ENCODE measurements at regions not wholly inside any gene's neighbourhood (a gene's known extent, or its start where the extent isn't known, plus 50 kb on each side); places are given as distances from the start of the nearest gene placed in this dataset.
A peak's percentile ranks its signal among the peaks of the same experiment; 100 is the strongest.
"Not testable (repeated sequence)": the region's sequence is repeated elsewhere in the genome, so short reads cannot be mapped to it uniquely, and the experiment has no call there.

- peaks cover 16% of the 10 kb centered on the region for H3K9me3 ChIP-seq (ENCODE audit: control insufficient read depth, low read length)
- DNase-seq (ENCODE audit: low read depth): no peak
- H3K9ac ChIP-seq (ENCODE audit: low read length): no peak overlapping the region
- H3K36me3 ChIP-seq (ENCODE audit: control insufficient read depth, insufficient read depth, low read length, severe bottlenecking): no peaks in the 10 kb centered on the region
- no peaks in the 10 kb centered on the region for H3K27me3 ChIP-seq (replicated peaks; ENCODE audit: control insufficient read depth, insufficient read depth, low read length)
- no peak overlapping the region for H3K4me3 ChIP-seq (ENCODE audit: low read length)
- no peaks in the 10 kb centered on the region for H3K4me1 ChIP-seq (ENCODE audit: control insufficient read depth, insufficient read depth, low read length)
Measured at GRCh38 chr11:28932940-28933339, 824.8 kb downstream of the METTL15 start.

- Histone ChIP-seq H3K4me3 (ENCODE audit: low read length) (no peak overlapping the region), H3K4me1 (ENCODE audit: control insufficient read depth, insufficient read depth, low read length) (no peaks in the 10 kb centered on the region), H3K9me3 (ENCODE audit: control insufficient read depth, low read length) (no peaks in the 10 kb centered on the region), H3K9ac (ENCODE audit: low read length) (no peak overlapping the region), H3K27me3 (replicated peaks; ENCODE audit: control insufficient read depth, insufficient read depth, low read length) (no peaks in the 10 kb centered on the region), H3K36me3 (ENCODE audit: control insufficient read depth, insufficient read depth, low read length, severe bottlenecking) (no peaks in the 10 kb centered on the region)
- no peak for DNase-seq (ENCODE audit: low read depth)
Measured at GRCh38 chr11:28924004-28924403, 815.8 kb downstream of the METTL15 start.

- no peak for DNase-seq (ENCODE audit: low read depth)
- no peak overlapping the region for H3K9ac ChIP-seq (ENCODE audit: low read length)
Measured at GRCh38 chr11:28922386-28922981, 814.3 kb downstream of the METTL15 start.

DNA sequence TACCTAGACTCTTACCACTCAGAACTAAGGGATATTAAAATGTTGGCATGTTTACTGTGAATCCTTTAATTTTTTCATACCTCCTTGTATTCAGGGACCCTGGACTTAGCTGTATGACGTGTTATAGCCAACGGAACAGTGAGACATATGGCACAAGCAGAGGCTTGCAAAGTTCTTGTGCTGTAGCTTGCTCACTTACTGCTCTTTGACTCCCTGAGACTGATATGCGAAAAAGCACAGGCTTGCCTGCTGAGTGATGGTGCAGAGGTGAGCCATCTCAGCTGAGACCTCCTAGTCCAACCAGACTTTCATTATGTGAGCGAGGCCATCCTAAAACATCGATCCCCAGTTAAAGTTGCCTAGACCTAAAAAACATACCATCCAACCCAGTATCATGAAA is 811.0 kb downstream of the METTL15 start:
- Histone ChIP-seq H3K4me3 (ENCODE audit: low read length) (no peak overlapping the region), H3K36me3 (ENCODE audit: control insufficient read depth, insufficient read depth, low read length, severe bottlenecking) (no peaks in the 10 kb centered on the region), H3K4me1 (ENCODE audit: control insufficient read depth, insufficient read depth, low read length) (no peaks in the 10 kb centered on the region), H3K9me3 (ENCODE audit: control insufficient read depth, low read length) (no peaks in the 10 kb centered on the region), H3K27me3 (replicated peaks; ENCODE audit: control insufficient read depth, insufficient read depth, low read length) (no peaks in the 10 kb centered on the region), H3K9ac (ENCODE audit: low read length) (no peak overlapping the region)
- no peak for DNase-seq (ENCODE audit: low read depth)

More at GRCh38 chr11:28922386-28922981, 814.3 kb downstream of the METTL15 start:
- no peaks in the 10 kb centered on the region for H3K27me3 ChIP-seq (replicated peaks; ENCODE audit: control insufficient read depth, insufficient read depth, low read length)
- no peaks in the 10 kb centered on the region for H3K36me3 ChIP-seq (ENCODE audit: control insufficient read depth, insufficient read depth, low read length, severe bottlenecking)
- H3K4me1 ChIP-seq (ENCODE audit: control insufficient read depth, insufficient read depth, low read length): no peaks in the 10 kb centered on the region
- no peaks in the 10 kb centered on the region for H3K9me3 ChIP-seq (ENCODE audit: control insufficient read depth, low read length)
- no peak overlapping the region for H3K4me3 ChIP-seq (ENCODE audit: low read length)

GRCh38 chr11:28913883-28914282 is 805.7 kb downstream of the METTL15 start:
- no peak for DNase-seq (ENCODE audit: low read depth)
- no peaks in the 10 kb centered on the region for H3K9me3 ChIP-seq (ENCODE audit: control insufficient read depth, low read length)
- H3K27me3 ChIP-seq (replicated peaks; ENCODE audit: control insufficient read depth, insufficient read depth, low read length): no peaks in the 10 kb centered on the region

DNA sequence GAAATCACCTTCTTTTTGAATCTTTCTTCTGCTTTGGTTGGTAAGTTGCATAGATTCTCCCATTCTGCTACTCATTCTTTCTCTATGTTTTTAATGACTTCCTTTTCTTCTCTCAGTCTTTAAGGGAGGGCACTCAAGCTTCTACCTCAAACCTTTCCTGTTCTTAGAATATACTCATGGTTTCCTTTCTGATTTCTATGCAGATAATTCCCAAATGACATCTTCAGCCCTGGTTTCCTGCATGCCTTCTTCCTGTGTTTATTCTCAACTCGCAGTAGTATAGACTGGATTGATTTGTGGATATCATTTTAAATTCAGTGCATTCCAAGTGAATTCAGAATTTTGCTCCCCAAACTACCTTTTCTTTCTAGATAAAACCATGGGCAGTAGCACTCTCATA is 803.6 kb downstream of the METTL15 start:
- Histone ChIP-seq H3K36me3 (ENCODE audit: control insufficient read depth, insufficient read depth, low read length, severe bottlenecking) (no peaks in the 10 kb centered on the region), H3K27me3 (replicated peaks; ENCODE audit: control insufficient read depth, insufficient read depth, low read length) (no peaks in the 10 kb centered on the region), H3K4me3 (ENCODE audit: low read length) (no peak overlapping the region), H3K4me1 (ENCODE audit: control insufficient read depth, insufficient read depth, low read length) (no peaks in the 10 kb centered on the region), H3K9me3 (ENCODE audit: control insufficient read depth, low read length) (no peaks in the 10 kb centered on the region), H3K9ac (ENCODE audit: low read length) (no peak overlapping the region)
- no peak for DNase-seq (ENCODE audit: low read depth)

More at GRCh38 chr11:28913883-28914282, 805.7 kb downstream of the METTL15 start:
- Histone ChIP-seq H3K9ac (ENCODE audit: low read length) (no peak overlapping the region), H3K4me3 (ENCODE audit: low read length) (no peak overlapping the region), H3K36me3 (ENCODE audit: control insufficient read depth, insufficient read depth, low read length, severe bottlenecking) (no peaks in the 10 kb centered on the region), H3K4me1 (ENCODE audit: control insufficient read depth, insufficient read depth, low read length) (no peaks in the 10 kb centered on the region)

- Histone ChIP-seq H3K9me3 (ENCODE audit: control insufficient read depth, low read length) (no peaks in the 10 kb centered on the region), H3K36me3 (ENCODE audit: control insufficient read depth, insufficient read depth, low read length, severe bottlenecking) (no peaks in the 10 kb centered on the region), H3K4me1 (ENCODE audit: control insufficient read depth, insufficient read depth, low read length) (no peaks in the 10 kb centered on the region), H3K4me3 (ENCODE audit: low read length) (no peak overlapping the region), H3K27me3 (replicated peaks; ENCODE audit: control insufficient read depth, insufficient read depth, low read length) (no peaks in the 10 kb centered on the region), H3K9ac (ENCODE audit: low read length) (no peak overlapping the region)
- peak; percentile 14 for DNase-seq (ENCODE audit: low read depth)
Measured at GRCh38 chr11:28910926-28911325, 802.7 kb downstream of the METTL15 start.

DNA sequence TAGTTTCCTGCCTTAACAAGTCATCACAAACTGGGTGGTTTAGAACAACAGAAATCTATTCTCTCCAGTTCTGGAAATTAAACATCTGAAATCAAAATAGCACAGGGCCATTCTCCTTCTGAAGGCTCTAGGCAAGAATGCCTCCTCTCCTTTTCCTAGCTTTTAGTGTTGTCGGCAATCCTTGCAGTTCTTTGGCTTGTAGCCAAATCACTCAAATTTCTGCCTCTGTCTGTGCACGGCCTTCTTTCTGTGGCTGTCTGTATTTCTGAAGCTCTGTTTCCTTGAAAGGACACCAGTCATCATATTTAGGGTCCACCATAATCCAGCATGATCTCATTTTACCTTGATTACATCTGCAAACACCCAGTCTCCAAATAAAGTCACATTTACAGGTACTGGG is 795.5 kb downstream of the METTL15 start:
- DNase-seq (ENCODE audit: low read depth): peak; percentile 7
- no peak overlapping the region for H3K9ac ChIP-seq (ENCODE audit: low read length)

DNA sequence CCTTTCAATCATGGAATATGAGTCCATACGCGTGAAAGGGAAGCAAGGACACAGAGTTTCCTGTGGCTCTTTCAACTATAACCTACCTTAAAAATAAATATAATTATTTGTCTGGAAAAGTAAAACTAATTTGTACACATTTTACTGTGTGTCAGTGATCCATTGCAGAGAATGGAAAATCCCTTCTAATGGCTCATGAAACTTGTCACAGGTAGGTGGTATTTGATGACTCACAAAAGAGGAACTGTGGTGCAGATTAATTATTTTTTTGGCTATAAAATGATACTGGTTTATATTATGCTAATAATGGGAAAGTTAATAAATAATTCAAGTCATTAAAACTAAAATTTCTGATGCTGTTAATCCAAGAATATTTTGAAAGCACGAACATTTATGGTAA is 792.2 kb downstream of the METTL15 start:
- H3K27me3 ChIP-seq (replicated peaks; ENCODE audit: control insufficient read depth, insufficient read depth, low read length): no peaks in the 10 kb centered on the region

More for the DNA sequence above, 795.5 kb downstream of the METTL15 start:
- Histone ChIP-seq H3K36me3 (ENCODE audit: control insufficient read depth, insufficient read depth, low read length, severe bottlenecking) (no peaks in the 10 kb centered on the region), H3K9me3 (ENCODE audit: control insufficient read depth, low read length) (no peaks in the 10 kb centered on the region), H3K27me3 (replicated peaks; ENCODE audit: control insufficient read depth, insufficient read depth, low read length) (no peaks in the 10 kb centered on the region), H3K4me3 (ENCODE audit: low read length) (no peak overlapping the region), H3K4me1 (ENCODE audit: control insufficient read depth, insufficient read depth, low read length) (no peaks in the 10 kb centered on the region)

GRCh38 chr11:28899706-28900105 is 791.5 kb downstream of the METTL15 start:
- H3K4me1 ChIP-seq (ENCODE audit: control insufficient read depth, insufficient read depth, low read length): no peaks in the 10 kb centered on the region
- no peaks in the 10 kb centered on the region for H3K9me3 ChIP-seq (ENCODE audit: control insufficient read depth, low read length)
- H3K36me3 ChIP-seq (ENCODE audit: control insufficient read depth, insufficient read depth, low read length, severe bottlenecking): no peaks in the 10 kb centered on the region
- H3K4me3 ChIP-seq (ENCODE audit: low read length): no peak overlapping the region
- DNase-seq (ENCODE audit: low read depth): peak; percentile 57
- H3K27me3 ChIP-seq (replicated peaks; ENCODE audit: control insufficient read depth, insufficient read depth, low read length): no peaks in the 10 kb centered on the region
- H3K9ac ChIP-seq (ENCODE audit: low read length): no peak overlapping the region

More for the DNA sequence above, 792.2 kb downstream of the METTL15 start:
- no peak for DNase-seq (ENCODE audit: low read depth)
- no peak overlapping the region for H3K9ac ChIP-seq (ENCODE audit: low read length)
- H3K4me1 ChIP-seq (ENCODE audit: control insufficient read depth, insufficient read depth, low read length): no peaks in the 10 kb centered on the region
- no peaks in the 10 kb centered on the region for H3K36me3 ChIP-seq (ENCODE audit: control insufficient read depth, insufficient read depth, low read length, severe bottlenecking)
- H3K9me3 ChIP-seq (ENCODE audit: control insufficient read depth, low read length): no peaks in the 10 kb centered on the region
- no peak overlapping the region for H3K4me3 ChIP-seq (ENCODE audit: low read length)

GRCh38 chr11:28890601-28891040 is 782.4 kb downstream of the METTL15 start:
- H3K36me3 ChIP-seq (ENCODE audit: control insufficient read depth, insufficient read depth, low read length, severe bottlenecking); DNase-seq (ENCODE audit: low read depth); H3K27me3 ChIP-seq (replicated peaks; ENCODE audit: control insufficient read depth, insufficient read depth, low read length): not testable (repeated sequence)

DNA sequence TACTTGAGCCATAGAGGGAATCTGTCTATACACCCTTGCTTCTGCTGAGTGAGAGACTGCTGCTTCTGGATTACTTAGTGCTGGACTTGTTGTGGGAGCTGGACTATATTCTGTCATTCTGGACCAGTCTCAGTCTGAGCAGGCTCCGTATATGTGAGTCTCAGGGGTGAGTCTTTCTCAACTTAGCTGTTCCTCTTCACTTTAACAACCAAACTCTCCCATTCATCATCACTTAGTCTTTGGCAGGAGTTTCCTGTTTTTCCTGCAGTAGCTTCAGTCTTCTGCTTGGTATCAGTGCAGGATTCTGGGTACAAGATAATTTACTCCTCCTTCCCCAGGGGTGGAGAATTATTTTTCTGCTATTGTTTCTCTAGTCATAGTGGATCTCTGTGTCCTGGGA is 779.5 kb downstream of the METTL15 start:
- Histone ChIP-seq H3K36me3 (ENCODE audit: control insufficient read depth, insufficient read depth, low read length, severe bottlenecking) (no peaks in the 10 kb centered on the region), H3K27me3 (replicated peaks; ENCODE audit: control insufficient read depth, insufficient read depth, low read length) (no peaks in the 10 kb centered on the region), H3K4me3 (ENCODE audit: low read length) (no peak overlapping the region), H3K9me3 (ENCODE audit: control insufficient read depth, low read length) (no peaks in the 10 kb centered on the region), H3K4me1 (ENCODE audit: control insufficient read depth, insufficient read depth, low read length) (no peaks in the 10 kb centered on the region), H3K9ac (ENCODE audit: low read length) (no peak overlapping the region)
- no peak for DNase-seq (ENCODE audit: low read depth)

More at GRCh38 chr11:28890601-28891040, 782.4 kb downstream of the METTL15 start:
- H3K4me1 ChIP-seq (ENCODE audit: control insufficient read depth, insufficient read depth, low read length); H3K9me3 ChIP-seq (ENCODE audit: control insufficient read depth, low read length); H3K9ac ChIP-seq (ENCODE audit: low read length); H3K4me3 ChIP-seq (ENCODE audit: low read length): not testable (repeated sequence)
